HEK293 (cell line): ENCODE measurements at regions not wholly inside any gene's neighbourhood (a gene's known extent, or its start where the extent isn't known, plus 50 kb on each side); places are given as distances from the start of the nearest gene placed in this dataset.
"Not testable (repeated sequence)": the region's sequence is repeated elsewhere in the genome, so short reads cannot be mapped to it uniquely, and the experiment has no call there.

ENCODE experiments used
- SCRT2 ChIP-seq: fragments of 450-650 bp; formaldehyde crosslinking; IDR thresholded peaks from 2 replicates; pipeline ENCODE4 v1.5.1; 2016; ENCODE audit warnings: missing biosample characterization, missing genetic modification characterization
- SETDB1 ChIP-seq: IDR thresholded peaks from one replicate; pipeline ENCODE4 v1.6.1; 2017; ENCODE audit warnings: mild to moderate bottlenecking, low read length, moderate library complexity, mixed read lengths; ENCODE audit not compliant: insufficient read length
- SP7 ChIP-seq: fragments of 450-650 bp; formaldehyde crosslinking; IDR thresholded peaks from 2 replicates; pipeline ENCODE4 v1.5.1; 2016; ENCODE audit warnings: missing biosample characterization, missing genetic modification characterization
- ZFP37 ChIP-seq: fragments of 450-650 bp; formaldehyde crosslinking; IDR thresholded peaks from 2 replicates; pipeline ENCODE4 v1.5.1; 2016; ENCODE audit warnings: missing biosample characterization, missing genetic modification characterization
- ZNF2 ChIP-seq: fragments of 450-650 bp; formaldehyde crosslinking; IDR thresholded peaks from 2 replicates; pipeline ENCODE4 v1.5.1; 2016; ENCODE audit warnings: missing biosample characterization, missing genetic modification characterization
- ZNF292 ChIP-seq: fragments of 450-650 bp; formaldehyde crosslinking; IDR thresholded peaks from 2 replicates; pipeline ENCODE4 v1.5.1; 2016; ENCODE audit warnings: low read depth, missing biosample characterization, missing genetic modification characterization, borderline replicate concordance
- ZNF302 ChIP-seq: fragments of 450-650 bp; formaldehyde crosslinking; IDR thresholded peaks from 2 replicates; pipeline ENCODE4 v1.5.1; 2016; ENCODE audit warnings: missing biosample characterization, missing genetic modification characterization, low read depth
- ZNF354C ChIP-seq: fragments of 450-650 bp; formaldehyde crosslinking; IDR thresholded peaks from 2 replicates; pipeline ENCODE4 v1.5.1; 2016; ENCODE audit warnings: missing biosample characterization, missing genetic modification characterization, low read depth, borderline replicate concordance
- ZNF561 ChIP-seq: fragments of 450-650 bp; IDR thresholded peaks from 2 replicates; pipeline ENCODE4 v1.5.1; 2018; ENCODE audit warnings: missing biosample characterization, missing genetic modification characterization, borderline replicate concordance
- ZSCAN30 ChIP-seq: fragments of 450-650 bp; IDR thresholded peaks from 2 replicates; pipeline ENCODE4 v1.5.1; 2018; ENCODE audit warnings: missing biosample characterization, mild to moderate bottlenecking, missing genetic modification characterization, moderate library complexity
- TF ChIP-seq, protein P1 (sequence below): fragments of 450-650 bp; formaldehyde crosslinking; IDR thresholded peaks from 2 replicates; pipeline ENCODE4 v1.5.1; 2016; ENCODE audit warnings: missing biosample characterization, missing genetic modification characterization
- TF ChIP-seq, protein P2 (sequence below): fragments of 450-650 bp; formaldehyde crosslinking; IDR thresholded peaks from 2 replicates; pipeline ENCODE4 v1.5.1; 2016; ENCODE audit warnings: missing biosample characterization, missing genetic modification characterization
- TF ChIP-seq, protein P3 (sequence below): fragments of 450-650 bp; formaldehyde crosslinking; IDR thresholded peaks from 2 replicates; pipeline ENCODE4 v1.5.1; 2016; ENCODE audit warnings: missing biosample characterization, missing genetic modification characterization

DNA sequence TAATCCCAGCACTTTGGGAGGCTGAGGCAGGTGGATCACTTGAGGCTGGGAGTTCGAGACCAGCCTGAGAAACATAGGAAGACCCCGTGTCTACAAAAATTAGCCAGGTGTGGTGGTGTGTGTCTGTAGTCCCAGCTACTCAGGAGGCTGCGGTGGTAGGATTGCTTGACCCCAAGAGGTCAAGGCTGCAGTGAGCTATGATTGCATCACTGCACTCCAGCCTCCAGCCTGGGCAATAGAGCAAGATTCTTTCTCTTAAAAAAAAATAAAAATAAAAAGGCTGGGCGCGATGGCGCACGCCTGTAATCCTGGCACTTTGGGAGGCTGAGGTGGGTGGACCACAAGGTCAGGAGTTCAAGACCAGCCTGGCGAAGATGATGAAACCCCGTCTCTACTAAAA lies 119.4 kb downstream of the NPTX2 start:
- not testable (repeated sequence) for TF ChIP-seq ZNF292 (tag by site-specific recombination); ZNF354C (tag by site-specific recombination); ZFP37 (tag by site-specific recombination); ZNF302 (tag by site-specific recombination); SP7; SETDB1; ZNF2 (tag by site-specific recombination); SCRT2 (tag by site-specific recombination); ZSCAN30 (tag by site-specific recombination); ZNF561 (tag by site-specific recombination)
- TF ChIP-seq, protein P1, sequence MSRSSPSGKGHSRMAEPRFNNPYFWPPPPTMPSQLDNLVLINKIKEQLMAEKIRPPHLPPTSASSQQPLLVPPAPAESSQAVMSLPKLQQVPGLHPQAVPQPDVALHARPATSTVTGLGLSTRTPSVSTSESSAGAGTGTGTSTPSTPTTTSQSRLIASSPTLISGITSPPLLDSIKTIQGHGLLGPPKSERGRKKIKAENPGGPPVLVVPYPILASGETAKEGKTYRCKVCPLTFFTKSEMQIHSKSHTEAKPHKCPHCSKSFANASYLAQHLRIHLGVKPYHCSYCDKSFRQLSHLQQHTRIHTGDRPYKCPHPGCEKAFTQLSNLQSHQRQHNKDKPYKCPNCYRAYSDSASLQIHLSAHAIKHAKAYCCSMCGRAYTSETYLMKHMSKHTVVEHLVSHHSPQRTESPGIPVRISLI: not testable (repeated sequence)
- TF ChIP-seq, protein P2, sequence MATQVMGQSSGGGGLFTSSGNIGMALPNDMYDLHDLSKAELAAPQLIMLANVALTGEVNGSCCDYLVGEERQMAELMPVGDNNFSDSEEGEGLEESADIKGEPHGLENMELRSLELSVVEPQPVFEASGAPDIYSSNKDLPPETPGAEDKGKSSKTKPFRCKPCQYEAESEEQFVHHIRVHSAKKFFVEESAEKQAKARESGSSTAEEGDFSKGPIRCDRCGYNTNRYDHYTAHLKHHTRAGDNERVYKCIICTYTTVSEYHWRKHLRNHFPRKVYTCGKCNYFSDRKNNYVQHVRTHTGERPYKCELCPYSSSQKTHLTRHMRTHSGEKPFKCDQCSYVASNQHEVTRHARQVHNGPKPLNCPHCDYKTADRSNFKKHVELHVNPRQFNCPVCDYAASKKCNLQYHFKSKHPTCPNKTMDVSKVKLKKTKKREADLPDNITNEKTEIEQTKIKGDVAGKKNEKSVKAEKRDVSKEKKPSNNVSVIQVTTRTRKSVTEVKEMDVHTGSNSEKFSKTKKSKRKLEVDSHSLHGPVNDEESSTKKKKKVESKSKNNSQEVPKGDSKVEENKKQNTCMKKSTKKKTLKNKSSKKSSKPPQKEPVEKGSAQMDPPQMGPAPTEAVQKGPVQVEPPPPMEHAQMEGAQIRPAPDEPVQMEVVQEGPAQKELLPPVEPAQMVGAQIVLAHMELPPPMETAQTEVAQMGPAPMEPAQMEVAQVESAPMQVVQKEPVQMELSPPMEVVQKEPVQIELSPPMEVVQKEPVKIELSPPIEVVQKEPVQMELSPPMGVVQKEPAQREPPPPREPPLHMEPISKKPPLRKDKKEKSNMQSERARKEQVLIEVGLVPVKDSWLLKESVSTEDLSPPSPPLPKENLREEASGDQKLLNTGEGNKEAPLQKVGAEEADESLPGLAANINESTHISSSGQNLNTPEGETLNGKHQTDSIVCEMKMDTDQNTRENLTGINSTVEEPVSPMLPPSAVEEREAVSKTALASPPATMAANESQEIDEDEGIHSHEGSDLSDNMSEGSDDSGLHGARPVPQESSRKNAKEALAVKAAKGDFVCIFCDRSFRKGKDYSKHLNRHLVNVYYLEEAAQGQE: not testable (repeated sequence)
- TF ChIP-seq, protein P3, sequence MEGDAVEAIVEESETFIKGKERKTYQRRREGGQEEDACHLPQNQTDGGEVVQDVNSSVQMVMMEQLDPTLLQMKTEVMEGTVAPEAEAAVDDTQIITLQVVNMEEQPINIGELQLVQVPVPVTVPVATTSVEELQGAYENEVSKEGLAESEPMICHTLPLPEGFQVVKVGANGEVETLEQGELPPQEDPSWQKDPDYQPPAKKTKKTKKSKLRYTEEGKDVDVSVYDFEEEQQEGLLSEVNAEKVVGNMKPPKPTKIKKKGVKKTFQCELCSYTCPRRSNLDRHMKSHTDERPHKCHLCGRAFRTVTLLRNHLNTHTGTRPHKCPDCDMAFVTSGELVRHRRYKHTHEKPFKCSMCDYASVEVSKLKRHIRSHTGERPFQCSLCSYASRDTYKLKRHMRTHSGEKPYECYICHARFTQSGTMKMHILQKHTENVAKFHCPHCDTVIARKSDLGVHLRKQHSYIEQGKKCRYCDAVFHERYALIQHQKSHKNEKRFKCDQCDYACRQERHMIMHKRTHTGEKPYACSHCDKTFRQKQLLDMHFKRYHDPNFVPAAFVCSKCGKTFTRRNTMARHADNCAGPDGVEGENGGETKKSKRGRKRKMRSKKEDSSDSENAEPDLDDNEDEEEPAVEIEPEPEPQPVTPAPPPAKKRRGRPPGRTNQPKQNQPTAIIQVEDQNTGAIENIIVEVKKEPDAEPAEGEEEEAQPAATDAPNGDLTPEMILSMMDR (tag by site-specific recombination): not testable (repeated sequence)
